Psoas muscle (tissue), 7 donors: ENCODE measurements at regions not wholly inside any gene's neighbourhood (a gene's known extent, or its start where the extent isn't known, plus 50 kb on each side); places are given as distances from the start of the nearest gene placed in this dataset.
"Not testable (repeated sequence)": the region's sequence is repeated elsewhere in the genome, so short reads cannot be mapped to it uniquely, and the experiment has no call there.

Source experiments
- ATAC-seq, 4 donors: fragments of 200-7000 bp; cut with Tn5 transposase; one replicate each; pipeline ENCODE4 v1.9.1; 2020; ENCODE audit warnings: moderate library complexity in 3 of 4, mild to moderate bottlenecking in 2 of 4
- DNase-seq, 2 donors: peaks; one replicate each; pipeline ENCODE4 v3.0.0-alpha.2; 2020
- H3K27ac ChIP-seq: fragments of 200-600 bp; one replicate; pipeline ENCODE4 v1.8.0; 2022
- H3K27me3 ChIP-seq, 3 donors: fragments of 200-600 bp in 1 of 3; one replicate each; pipeline versions ENCODE4 v1.6.1 to v1.8.0; 2013 to 2022; ENCODE audit warnings: low read length in 2 of 3, mild to moderate bottlenecking in 2 of 3, moderate library complexity in 1 of 3; ENCODE audit not compliant: insufficient read depth in 3 of 3
- H3K36me3 ChIP-seq, 2 donors: fragments of 200-600 bp in 1 of 2; one replicate each; pipeline versions ENCODE4 v1.6.1 to v1.8.0; 2013 to 2022; ENCODE audit warnings: low read depth in 1 of 2, mild to moderate bottlenecking in 1 of 2, moderate library complexity in 1 of 2; ENCODE audit not compliant: insufficient read depth in 1 of 2
- H3K4me1 ChIP-seq: fragments of 200-600 bp; one replicate; pipeline ENCODE4 v1.8.0; 2022
- H3K4me3 ChIP-seq: fragments of 200-600 bp; one replicate; pipeline ENCODE4 v1.8.0; 2022; ENCODE audit warnings: mild to moderate bottlenecking
- H3K9me3 ChIP-seq: fragments of 200-600 bp; one replicate; pipeline ENCODE4 v1.8.0; 2022
- CTCF ChIP-seq: fragments of 200-600 bp; IDR thresholded peaks from one replicate; pipeline ENCODE4 v1.8.0; 2022; ENCODE audit warnings: antibody characterized with exemption
- WGBS, 3 donors: extraction: QIAGEN DNeasy Blood & Tissue Kit; methylation state at CpG; one replicate each; pipeline versions ENCODE4 v1.1.6 to v1.1.7; 2013; 5-methylcytosine and 5-hydroxymethylcytosine counted together
- intact Hi-C, 2 donors: fragments of 100-400 bp; cut with DNase I; formaldehyde crosslinking; loops; one replicate each; pipeline versions ENCODE4 v1.11.0 to v1.14.2; 2022
- donor health status: healthy with polysubstance abuse.
- donor health status: DM: no; HTN: no; CAD: no; lungs with moderate emphysema.
- donor health status: Bipolar disorder and iron deficiency.
- donor health status: healthy.
- donor health status: DM: yes; HTN: yes; CAD: no.
- donor health status: DM: no; HTN: no; CAD: no.
- donor health status: DM: yes; HTN: yes; CAD: no.

DNA sequence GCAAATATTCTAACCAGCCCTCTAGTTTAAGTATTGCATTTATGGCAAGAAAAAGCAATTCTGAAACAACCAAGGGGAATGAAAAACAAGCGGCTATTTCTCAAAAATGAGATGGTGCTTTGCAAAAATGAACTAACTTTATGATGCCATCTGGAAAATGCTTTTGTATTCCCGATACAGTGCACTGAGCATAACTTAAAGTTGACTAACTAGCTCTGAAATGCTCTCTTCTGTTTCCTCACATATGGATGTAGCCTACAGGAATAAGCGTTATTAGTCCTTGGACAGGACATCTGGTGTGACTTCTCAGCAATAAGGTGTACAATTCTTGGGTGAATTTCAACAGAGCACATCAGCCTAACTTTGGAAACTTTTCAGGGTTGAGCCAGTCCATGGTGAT, 228.2 kb upstream of the DDI1 start:
- no peaks in the 10 kb centered on the region for H3K36me3 ChIP-seq
- intact Hi-C loops = no loop called here
- DNase-seq = no peak
- no peaks in the 10 kb centered on the region for H3K9me3 ChIP-seq
- no peak for ATAC-seq
- TF ChIP-seq CTCF = no peak
- H3K4me1 ChIP-seq = no peaks in the 10 kb centered on the region
- H3K27me3 ChIP-seq = no peaks in the 10 kb centered on the region
- no peak overlapping the region for H3K4me3 ChIP-seq
- WGBS, 3 donors = 87 to 91% (median 89%) methylated on average over 3 of the region's 3 CpGs
- no peak overlapping the region for H3K27ac ChIP-seq

DNA sequence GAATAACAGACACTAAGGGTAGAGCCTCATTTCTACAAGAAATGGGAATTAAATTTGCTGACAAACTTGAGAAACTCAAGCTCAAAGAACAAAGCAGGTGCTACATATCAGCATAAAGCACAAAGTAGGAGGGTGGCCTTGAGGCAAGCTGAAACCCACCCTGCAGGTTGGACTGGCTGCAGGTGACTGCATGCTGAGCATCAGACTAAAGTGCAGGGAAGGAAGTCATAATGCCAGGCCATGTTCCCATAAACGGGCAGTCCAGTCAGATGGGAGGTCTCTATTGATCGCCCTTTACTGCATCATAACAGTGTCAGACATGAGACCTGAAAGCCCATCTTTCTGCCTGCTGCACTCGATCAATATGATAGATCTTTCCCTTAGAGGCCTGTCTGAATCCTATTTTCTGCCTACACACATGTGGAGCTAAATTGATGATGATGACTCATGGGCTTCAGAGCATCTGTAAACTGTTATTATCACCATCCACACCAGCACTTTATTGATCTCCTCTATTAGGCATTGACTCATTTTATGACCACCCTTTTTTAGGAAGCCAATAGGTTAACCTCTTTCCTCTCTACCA, 224.5 kb upstream of the DDI1 start:
- Histone ChIP-seq H3K27ac (no peak overlapping the region), H3K4me3 (no peak overlapping the region), H3K4me1 (no peaks in the 10 kb centered on the region), H3K9me3 (no peaks in the 10 kb centered on the region), H3K27me3 (no peaks in the 10 kb centered on the region), H3K36me3 (no peaks in the 10 kb centered on the region)
- intact Hi-C loops = no loop called here
- ATAC-seq (no peak), DNase-seq (no peak)
- TF ChIP-seq CTCF = no peak
- 84 to 91% (median 88%) methylated on average over 3 of the region's 3 CpGs for WGBS, 3 donors

GRCh38 chr11:103812680-103813079, 223.8 kb upstream of the DDI1 start:
- H3K27me3 ChIP-seq = no peaks in the 10 kb centered on the region
- intact Hi-C loops = no loop called here
- ATAC-seq (no peak), DNase-seq (no peak)
- no peaks in the 10 kb centered on the region for H3K9me3 ChIP-seq
- WGBS, 3 donors = 73 to 81% (median 75%) methylated on average over 3 of the region's 3 CpGs
- no peak overlapping the region for H3K4me3 ChIP-seq
- H3K4me1 ChIP-seq = no peaks in the 10 kb centered on the region
- no peaks in the 10 kb centered on the region for H3K36me3 ChIP-seq
- no peak for TF ChIP-seq CTCF
- H3K27ac ChIP-seq = no peak overlapping the region

- H3K4me1 ChIP-seq, H3K27ac ChIP-seq, ATAC-seq, H3K4me3 ChIP-seq, H3K9me3 ChIP-seq, H3K36me3 ChIP-seq, DNase-seq, H3K27me3 ChIP-seq, intact Hi-C loops: not testable (repeated sequence)
- 89 to 93% (median 92%) methylated on average over 6 to 8 of the region's 8 CpGs for WGBS, 3 donors
These were observed 216.1 kb upstream of the DDI1 start for GRCh38 chr11:103820345-103820744.

- intact Hi-C loops = no loop called here
- Histone ChIP-seq H3K27me3 (no peaks in the 10 kb centered on the region), H3K4me1 (no peaks in the 10 kb centered on the region), H3K36me3 (no peaks in the 10 kb centered on the region), H3K4me3 (no peak overlapping the region), H3K9me3 (no peaks in the 10 kb centered on the region), H3K27ac (no peak overlapping the region)
- no peak for DNase-seq
- WGBS, 3 donors = 61 to 76% (median 68%) methylated on average over 1 of the region's 1 CpG
- no peak for ATAC-seq
- TF ChIP-seq CTCF = no peak
These were observed 212.3 kb upstream of the DDI1 start for GRCh38 chr11:103824116-103824515.
